Peyer's patch (tissue), 4 donors: ENCODE measurements at regions not wholly inside any gene's neighbourhood (a gene's known extent, or its start where the extent isn't known, plus 50 kb on each side); places are given as distances from the start of the nearest gene placed in this dataset.

Source experiments
- POLR2A ChIP-seq, 2 donors: fragments of 450-650 bp; IDR thresholded peaks; one replicate each; pipeline ENCODE4 v1.5.1; 2017; ENCODE audit warnings: antibody characterized with exemption in 2 of 2, mild to moderate bottlenecking in 2 of 2, moderate library complexity in 2 of 2
- TF ChIP-seq, protein P1 (sequence below), 6 experiments: fragments of 450-650 bp in 4 of 6; fragments of 200-600 bp in 2 of 6; sonication (generic) in 1 of 6; IDR thresholded peaks; one replicate each; pipeline ENCODE4 v1.5.1; 2017 to 2019; ENCODE audit warnings: antibody characterized with exemption in 6 of 6, mild to moderate bottlenecking in 3 of 6, moderate library complexity in 1 of 6

DNA sequence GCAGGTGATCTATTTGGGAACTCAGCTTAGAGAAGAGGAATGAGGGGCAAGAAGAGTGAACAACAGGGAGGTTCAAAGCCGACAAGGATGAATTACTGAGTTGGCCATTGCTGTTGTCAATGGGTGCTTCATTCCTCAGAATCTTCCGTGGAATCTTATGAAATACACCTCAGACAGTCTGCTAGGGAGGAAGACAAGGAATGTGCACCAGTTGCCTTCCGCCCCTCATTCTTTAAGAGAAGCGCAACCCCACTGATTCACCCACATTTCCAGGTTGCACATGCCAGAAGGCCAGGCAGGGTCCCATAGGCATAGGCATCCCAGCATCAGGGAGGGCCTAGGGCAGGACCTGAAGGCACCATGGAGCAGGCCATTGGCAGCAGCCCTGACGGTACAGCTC is 127.5 kb upstream of the TNFAIP3 start:
- TF ChIP-seq, protein P1, sequence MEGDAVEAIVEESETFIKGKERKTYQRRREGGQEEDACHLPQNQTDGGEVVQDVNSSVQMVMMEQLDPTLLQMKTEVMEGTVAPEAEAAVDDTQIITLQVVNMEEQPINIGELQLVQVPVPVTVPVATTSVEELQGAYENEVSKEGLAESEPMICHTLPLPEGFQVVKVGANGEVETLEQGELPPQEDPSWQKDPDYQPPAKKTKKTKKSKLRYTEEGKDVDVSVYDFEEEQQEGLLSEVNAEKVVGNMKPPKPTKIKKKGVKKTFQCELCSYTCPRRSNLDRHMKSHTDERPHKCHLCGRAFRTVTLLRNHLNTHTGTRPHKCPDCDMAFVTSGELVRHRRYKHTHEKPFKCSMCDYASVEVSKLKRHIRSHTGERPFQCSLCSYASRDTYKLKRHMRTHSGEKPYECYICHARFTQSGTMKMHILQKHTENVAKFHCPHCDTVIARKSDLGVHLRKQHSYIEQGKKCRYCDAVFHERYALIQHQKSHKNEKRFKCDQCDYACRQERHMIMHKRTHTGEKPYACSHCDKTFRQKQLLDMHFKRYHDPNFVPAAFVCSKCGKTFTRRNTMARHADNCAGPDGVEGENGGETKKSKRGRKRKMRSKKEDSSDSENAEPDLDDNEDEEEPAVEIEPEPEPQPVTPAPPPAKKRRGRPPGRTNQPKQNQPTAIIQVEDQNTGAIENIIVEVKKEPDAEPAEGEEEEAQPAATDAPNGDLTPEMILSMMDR (IDR thresholded peaks at IDR 0.05) = no peak
- TF ChIP-seq POLR2A (IDR thresholded peaks at IDR 0.05) = no peak
